Cardiac fibroblast (primary cell): ENCODE measurements at regions not wholly inside any gene's neighbourhood (a gene's known extent, or its start where the extent isn't known, plus 50 kb on each side); places are given as distances from the start of the nearest gene placed in this dataset.
A peak's percentile ranks its signal among the peaks of the same experiment; 100 is the strongest.

ENCODE experiments used
- DNase-seq, 2 donors: peaks; one replicate each; pipeline versions ENCODE4 v3.0.0 to v3.0.0-alpha.2; 2010; ENCODE audit warnings: low read depth in 2 of 2
- H3K4me3 ChIP-seq, 2 donors: replicated peaks in 1 of 2; 1 replicate in 1 of 2; 2 replicates in 1 of 2; pipeline ENCODE4 v1.5.1; 2011; ENCODE audit warnings: low read depth in 2 of 2, low read length in 2 of 2, mild to moderate bottlenecking in 2 of 2, moderate library complexity in 1 of 2
- TF ChIP-seq, protein P1 (sequence below): IDR thresholded peaks from one replicate; pipeline ENCODE4 v1.5.1; 2011; ENCODE audit warnings: low read depth, mild to moderate bottlenecking, low read length, inconsistent platforms

DNA sequence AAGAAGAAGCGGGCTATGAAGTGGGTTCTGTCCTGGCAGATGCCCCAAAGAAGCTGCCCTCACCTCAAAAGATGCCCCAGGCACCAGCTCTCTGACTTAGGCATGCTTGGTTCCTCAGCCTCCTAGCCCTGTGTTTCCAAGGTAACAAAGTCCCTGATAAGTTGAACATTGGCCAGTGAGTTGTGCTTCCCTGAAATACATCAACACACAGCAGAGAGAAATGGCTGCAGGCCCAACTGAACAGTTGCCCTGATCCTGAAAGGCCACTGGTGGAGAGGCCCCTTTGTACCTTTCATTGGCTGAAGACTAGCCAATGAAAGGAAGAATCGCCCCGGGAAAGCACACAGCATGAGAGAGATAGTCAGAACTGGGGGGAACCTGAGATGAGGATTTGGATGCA, 169.9 kb upstream of the CTNNB1 start:
- DNase-seq = peak in 1 of 2 donors; percentile 4
- TF ChIP-seq, protein P1, sequence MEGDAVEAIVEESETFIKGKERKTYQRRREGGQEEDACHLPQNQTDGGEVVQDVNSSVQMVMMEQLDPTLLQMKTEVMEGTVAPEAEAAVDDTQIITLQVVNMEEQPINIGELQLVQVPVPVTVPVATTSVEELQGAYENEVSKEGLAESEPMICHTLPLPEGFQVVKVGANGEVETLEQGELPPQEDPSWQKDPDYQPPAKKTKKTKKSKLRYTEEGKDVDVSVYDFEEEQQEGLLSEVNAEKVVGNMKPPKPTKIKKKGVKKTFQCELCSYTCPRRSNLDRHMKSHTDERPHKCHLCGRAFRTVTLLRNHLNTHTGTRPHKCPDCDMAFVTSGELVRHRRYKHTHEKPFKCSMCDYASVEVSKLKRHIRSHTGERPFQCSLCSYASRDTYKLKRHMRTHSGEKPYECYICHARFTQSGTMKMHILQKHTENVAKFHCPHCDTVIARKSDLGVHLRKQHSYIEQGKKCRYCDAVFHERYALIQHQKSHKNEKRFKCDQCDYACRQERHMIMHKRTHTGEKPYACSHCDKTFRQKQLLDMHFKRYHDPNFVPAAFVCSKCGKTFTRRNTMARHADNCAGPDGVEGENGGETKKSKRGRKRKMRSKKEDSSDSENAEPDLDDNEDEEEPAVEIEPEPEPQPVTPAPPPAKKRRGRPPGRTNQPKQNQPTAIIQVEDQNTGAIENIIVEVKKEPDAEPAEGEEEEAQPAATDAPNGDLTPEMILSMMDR = no peak
- H3K4me3 ChIP-seq = no peak overlapping the region

DNA sequence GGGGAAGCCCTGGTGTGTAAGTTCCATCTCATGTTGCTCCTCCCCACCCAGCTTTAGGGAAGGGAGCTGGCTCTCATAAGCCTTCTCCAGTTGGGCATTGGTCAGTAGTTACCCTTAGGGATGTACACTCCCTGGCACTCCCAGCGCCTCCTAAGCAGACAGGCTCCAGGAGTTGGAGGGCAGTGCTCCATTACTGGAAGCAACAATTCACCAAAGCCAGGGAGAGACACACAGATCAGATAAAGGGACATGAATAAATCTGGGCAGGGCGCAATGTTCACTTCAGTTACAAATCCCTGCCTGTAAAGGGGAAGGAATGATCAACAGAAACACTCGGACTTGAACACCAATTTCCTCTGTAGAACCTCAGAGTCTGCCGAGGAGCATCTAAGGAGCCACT, 169.1 kb upstream of the CTNNB1 start:
- no peak for DNase-seq
- no peak overlapping the region for H3K4me3 ChIP-seq
- TF ChIP-seq, protein P1 = no peak

DNA sequence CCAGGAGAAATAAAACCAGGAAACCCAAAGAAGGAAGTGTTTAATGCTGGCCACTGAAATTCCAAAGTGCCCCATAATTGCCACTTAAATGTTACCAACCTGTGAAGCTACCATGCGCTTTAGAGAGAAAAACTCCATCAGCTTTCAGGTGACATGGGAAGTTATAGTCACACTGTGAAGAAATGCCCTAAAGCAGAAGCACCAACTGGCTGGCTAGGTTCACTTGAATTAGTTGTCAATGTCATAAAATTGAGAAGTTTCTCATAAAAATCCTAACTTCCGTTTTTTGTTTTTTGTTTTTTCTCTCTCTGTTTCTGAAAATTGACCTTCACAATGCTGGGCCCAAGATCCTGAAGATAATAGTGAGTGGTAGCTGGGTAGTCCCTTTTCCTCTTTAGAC, 167.9 kb upstream of the CTNNB1 start:
- TF ChIP-seq, protein P1 = no peak
- no peak overlapping the region for H3K4me3 ChIP-seq
- no peak for DNase-seq

DNA sequence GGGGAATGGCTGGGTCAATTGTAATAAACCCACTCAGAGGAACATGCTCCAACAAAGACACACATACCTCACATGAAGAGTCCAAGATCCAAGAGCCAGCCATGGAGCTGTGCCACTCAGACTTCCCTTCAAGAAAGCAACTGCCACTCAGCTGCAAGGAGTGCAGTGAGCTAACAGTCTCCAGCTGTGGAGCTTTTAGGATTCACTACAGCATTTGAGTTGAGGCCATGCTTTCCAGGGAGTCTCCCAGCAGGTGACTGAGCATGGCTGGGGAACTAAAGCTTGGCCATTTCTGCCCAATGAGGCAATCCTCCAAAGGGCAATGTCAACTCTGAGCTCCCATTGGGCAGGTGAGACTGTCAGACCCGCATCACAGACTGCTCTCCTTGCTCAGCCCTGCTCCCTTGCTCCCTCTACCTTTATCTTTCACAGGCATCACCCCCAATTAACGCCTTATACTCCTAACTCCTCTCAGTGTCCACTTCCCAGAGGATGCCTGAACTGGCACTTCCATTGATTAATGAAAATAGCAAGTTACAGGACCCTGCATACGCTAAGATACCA, 165.3 kb upstream of the CTNNB1 start:
- TF ChIP-seq, protein P1 = no peak

DNA sequence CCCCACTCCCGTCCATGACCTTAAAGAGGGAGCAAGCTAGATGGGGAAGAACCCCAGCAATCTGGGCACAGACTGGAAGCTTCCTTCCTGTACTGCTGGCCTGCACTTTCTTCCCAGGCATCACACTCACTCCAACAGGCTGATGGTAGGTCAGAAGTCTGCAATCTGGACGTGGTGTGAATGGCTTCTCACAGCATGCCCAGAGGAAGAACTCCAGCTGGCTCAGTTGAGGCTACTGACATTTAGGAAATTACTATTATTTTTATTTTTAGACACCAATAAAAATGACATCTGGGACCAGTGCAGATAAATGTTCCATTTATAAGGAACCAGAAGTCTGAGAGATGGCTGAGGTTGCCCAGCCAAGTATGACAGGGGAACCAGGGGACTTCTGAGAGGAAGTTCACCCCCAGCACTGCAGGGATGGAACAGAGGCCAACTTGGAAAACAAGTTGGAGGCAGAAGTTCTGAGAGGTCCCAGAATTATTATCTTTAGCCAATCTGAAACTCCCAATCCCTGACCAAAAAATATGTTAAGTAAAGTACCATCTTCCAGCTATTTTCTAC, 163.8 kb upstream of the CTNNB1 start:
- TF ChIP-seq, protein P1 = no peak
- no peak for DNase-seq
- no peak overlapping the region for H3K4me3 ChIP-seq

More for the DNA sequence above, 165.3 kb upstream of the CTNNB1 start:
- no peak overlapping the region for H3K4me3 ChIP-seq
- DNase-seq = no peak

DNA sequence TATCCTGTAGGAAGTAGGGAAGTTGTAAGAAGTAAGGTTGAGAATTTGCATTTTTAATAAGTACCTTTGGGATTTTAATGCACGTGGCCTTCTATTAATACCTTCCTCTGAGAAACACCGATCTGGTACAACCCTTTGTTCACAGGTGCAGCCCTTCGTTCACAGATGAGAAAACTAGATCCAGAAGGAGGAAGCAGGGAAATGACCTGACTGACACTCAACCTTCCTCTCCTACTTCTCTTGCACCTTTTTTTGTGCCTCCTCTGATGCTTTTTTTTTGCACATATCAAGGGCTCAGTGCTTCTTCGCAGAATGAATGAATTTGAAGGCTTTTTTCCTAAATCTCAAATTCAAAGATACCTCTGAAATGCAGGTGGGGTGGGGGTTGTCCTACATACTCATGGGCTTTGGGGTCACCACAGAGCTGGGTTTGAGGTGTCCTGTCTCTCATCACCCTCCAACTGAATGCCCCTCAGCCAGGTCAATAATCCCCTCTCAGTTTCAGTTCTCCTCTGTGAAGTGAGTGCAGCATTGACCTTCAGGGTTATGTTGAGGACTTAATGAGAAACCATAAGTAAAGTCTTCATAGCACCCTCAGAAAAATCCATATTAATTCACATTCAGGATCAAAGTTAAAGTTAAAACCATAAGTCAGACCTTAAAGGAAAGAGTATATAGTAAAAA, 161.5 kb upstream of the CTNNB1 start:
- DNase-seq = no peak
- TF ChIP-seq, protein P1 = no peak
- no peak overlapping the region for H3K4me3 ChIP-seq
